Subcutaneous abdominal adipose tissue (tissue), 5 donors: ENCODE measurements at regions not wholly inside any gene's neighbourhood (a gene's known extent, or its start where the extent isn't known, plus 50 kb on each side); places are given as distances from the start of the nearest gene placed in this dataset.

Source experiments
- H3K27ac ChIP-seq: one replicate; pipeline ENCODE4 v1.7.0; 2013; ENCODE audit warnings: low read depth, mild to moderate bottlenecking, inconsistent platforms, low read length, moderate library complexity
- H3K27me3 ChIP-seq, 5 donors: one replicate each; pipeline ENCODE4 v1.7.0; 2013; ENCODE audit warnings: low read length in 5 of 5, inconsistent platforms in 1 of 5; ENCODE audit not compliant: control insufficient read depth in 5 of 5, insufficient read depth in 4 of 5
- H3K36me3 ChIP-seq, 5 donors: one replicate each; pipeline ENCODE4 v1.7.0; 2013; ENCODE audit warnings: low read length in 5 of 5; ENCODE audit not compliant: control insufficient read depth in 5 of 5, insufficient read depth in 5 of 5
- H3K4me1 ChIP-seq, 5 donors: one replicate each; pipeline ENCODE4 v1.7.0; 2013; ENCODE audit warnings: low read length in 5 of 5, mild to moderate bottlenecking in 3 of 5, moderate library complexity in 1 of 5; ENCODE audit not compliant: control insufficient read depth in 5 of 5, insufficient read depth in 5 of 5
- H3K4me3 ChIP-seq, 5 donors: one replicate each; pipeline ENCODE4 v1.7.0; 2013; ENCODE audit warnings: low read length in 5 of 5, low read depth in 1 of 5
- H3K9ac ChIP-seq, 5 donors: one replicate each; pipeline ENCODE4 v1.7.0; 2013; ENCODE audit warnings: low read length in 5 of 5, mild to moderate bottlenecking in 4 of 5, moderate library complexity in 3 of 5
- H3K9me3 ChIP-seq, 5 donors: one replicate each; pipeline ENCODE4 v1.7.0; 2013; ENCODE audit warnings: low read length in 5 of 5; ENCODE audit not compliant: control insufficient read depth in 5 of 5
- donor health status: healthy.
- donor health status: healthy.
- donor health status: healthy.
- donor health status: healthy.
- donor health status: healthy.

DNA sequence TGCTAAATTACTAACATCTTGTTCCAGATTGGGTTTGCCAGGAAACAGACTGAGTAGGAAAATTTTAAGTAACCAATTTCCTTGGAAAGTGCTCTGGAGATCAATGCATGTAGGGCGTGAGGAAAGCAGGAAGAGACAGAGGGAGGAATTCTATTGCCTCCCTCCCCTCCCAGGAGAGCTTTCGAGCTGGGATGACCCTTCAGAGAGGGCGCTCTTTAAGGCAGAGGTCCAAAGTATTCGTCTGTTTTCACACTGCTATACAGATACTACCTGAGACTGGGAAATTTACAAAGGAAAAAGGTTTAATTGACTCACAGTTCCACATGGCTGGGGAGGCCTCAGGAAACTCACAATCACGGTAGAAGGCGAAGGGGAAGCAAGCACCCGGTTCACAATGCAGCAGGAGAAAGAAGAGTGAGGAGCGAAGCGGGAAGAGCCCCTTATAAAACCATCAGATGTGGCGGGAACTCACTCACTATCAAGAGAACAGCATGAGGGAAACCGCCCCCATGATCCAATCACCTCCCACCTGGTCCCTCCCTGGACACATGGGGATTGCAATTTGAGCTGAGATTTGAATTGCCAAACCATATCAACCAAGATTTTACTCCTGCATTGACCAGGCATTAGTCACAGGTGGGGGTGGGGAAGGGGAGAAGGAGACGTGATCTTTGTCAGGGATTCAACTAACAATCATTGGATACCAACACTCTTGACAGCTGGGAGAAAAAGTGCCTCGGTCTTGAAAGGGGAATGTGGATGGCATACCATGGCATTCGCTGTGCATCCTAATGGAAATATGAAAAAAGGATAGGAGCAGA, 63.8 kb downstream of the SLITRK2 start:
- Histone ChIP-seq H3K27ac (no peak overlapping the region), H3K4me1 (no peaks in the 10 kb centered on the region), H3K9ac (no peak overlapping the region), H3K4me3 (no peak overlapping the region), H3K9me3 (no peaks in the 10 kb centered on the region), H3K36me3 (no peaks in the 10 kb centered on the region), H3K27me3 (no peaks in the 10 kb centered on the region)

DNA sequence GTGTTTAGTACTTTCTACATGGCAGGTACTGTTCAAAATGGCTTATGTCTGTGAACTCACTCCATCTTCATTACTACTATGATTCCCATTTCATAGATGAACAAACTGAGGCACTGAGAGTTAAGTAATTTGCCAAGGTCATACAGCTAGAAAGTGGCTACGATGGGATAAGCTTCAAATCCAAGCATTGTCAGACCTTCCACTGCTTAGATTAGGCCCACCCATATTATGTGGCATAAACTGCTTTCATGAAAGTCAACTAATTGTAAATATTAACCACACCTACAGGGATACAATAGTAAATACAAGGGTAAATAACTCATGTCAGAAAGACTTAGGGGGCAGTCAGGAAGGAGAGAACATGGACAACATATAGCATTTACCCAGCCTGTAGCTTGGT, 68.8 kb downstream of the SLITRK2 start:
- Histone ChIP-seq H3K27me3 (no peaks in the 10 kb centered on the region), H3K4me1 (no peaks in the 10 kb centered on the region), H3K9me3 (peaks cover 0 to 6% (median 0%) of the 10 kb centered on the region in 5 donors)

DNA sequence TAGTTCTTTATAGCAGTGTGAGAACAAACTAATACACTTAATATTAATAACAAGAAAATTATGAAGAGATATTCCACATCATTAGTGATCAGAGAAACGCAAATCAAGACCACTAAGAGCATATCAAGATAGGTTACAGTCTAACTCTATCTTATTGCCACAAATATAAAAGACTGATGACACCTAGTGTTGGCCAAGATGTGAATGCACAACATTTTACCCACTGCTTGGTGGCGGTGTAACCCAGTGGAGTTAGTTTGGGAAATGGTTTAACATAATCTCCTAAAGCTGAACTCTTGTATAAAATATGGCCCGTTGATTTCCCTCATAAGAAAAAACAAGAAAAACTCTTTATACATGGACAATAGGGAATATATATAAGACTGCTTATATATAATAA, 92.4 kb downstream of the SLITRK2 start:
- no peak overlapping the region for H3K4me3 ChIP-seq

More for the DNA sequence above, 68.8 kb downstream of the SLITRK2 start:
- no peak overlapping the region for H3K9ac ChIP-seq
- H3K4me3 ChIP-seq = no peak overlapping the region
- H3K36me3 ChIP-seq = no peaks in the 10 kb centered on the region
- H3K27ac ChIP-seq = no peak overlapping the region

DNA sequence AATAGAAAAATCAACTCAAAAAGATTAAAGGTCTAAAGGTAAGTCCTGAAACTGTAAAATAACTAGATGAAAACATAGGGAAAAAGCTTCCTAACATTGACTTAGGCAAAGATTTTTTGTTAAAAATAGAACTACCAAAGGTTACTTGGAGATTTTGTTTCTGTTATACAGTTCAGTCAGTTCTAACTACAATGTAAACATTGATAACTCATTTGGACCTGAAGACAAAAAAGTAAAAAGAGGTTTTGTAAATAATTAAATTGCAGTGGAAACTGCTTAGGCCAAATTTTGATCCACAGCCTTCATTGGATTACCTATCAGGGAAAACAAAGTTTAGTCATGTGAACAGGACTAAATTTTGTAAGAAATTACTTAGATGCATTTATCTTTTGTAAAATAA, 101.8 kb downstream of the SLITRK2 start:
- H3K27me3 ChIP-seq = no peaks in the 10 kb centered on the region
- no peak overlapping the region for H3K9ac ChIP-seq
- peaks cover 0 to 7% (median 0%) of the 10 kb centered on the region in 5 donors for H3K9me3 ChIP-seq
- H3K27ac ChIP-seq = no peak overlapping the region
- no peaks in the 10 kb centered on the region for H3K36me3 ChIP-seq
- H3K4me1 ChIP-seq = no peaks in the 10 kb centered on the region
- no peak overlapping the region for H3K4me3 ChIP-seq

More for the DNA sequence above, 92.4 kb downstream of the SLITRK2 start:
- Histone ChIP-seq H3K4me1 (peaks cover 0 to 2% (median 0%) of the 10 kb centered on the region in 5 donors), H3K9ac (no peak overlapping the region), H3K9me3 (no peaks in the 10 kb centered on the region), H3K27me3 (no peaks in the 10 kb centered on the region), H3K27ac (no peak overlapping the region), H3K36me3 (no peaks in the 10 kb centered on the region)

DNA sequence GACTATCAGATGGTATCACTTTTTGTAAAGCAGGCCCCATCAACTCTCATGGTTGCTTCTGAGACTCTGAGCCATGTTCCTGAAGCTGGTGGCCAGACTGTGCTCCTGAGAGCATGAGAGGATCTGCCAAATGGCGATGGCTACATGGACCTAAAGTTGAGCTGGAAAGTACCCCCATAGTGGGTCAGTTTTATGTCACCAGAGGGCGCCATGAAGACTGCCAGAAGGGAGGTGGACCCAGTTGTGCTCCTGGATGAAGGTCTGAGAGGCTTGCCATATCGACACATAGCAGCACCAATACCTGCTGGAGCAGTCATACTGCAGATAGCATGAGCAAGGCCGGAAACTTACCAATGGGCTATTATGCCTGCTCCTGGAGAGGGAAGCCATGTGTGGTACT, 105.7 kb downstream of the SLITRK2 start:
- no peaks in the 10 kb centered on the region for H3K27me3 ChIP-seq
- no peak overlapping the region for H3K4me3 ChIP-seq
- H3K27ac ChIP-seq = no peak overlapping the region
- no peaks in the 10 kb centered on the region for H3K4me1 ChIP-seq
- peaks cover 0 to 7% (median 0%) of the 10 kb centered on the region in 5 donors for H3K9me3 ChIP-seq
- H3K36me3 ChIP-seq = no peaks in the 10 kb centered on the region
- no peak overlapping the region for H3K9ac ChIP-seq

DNA sequence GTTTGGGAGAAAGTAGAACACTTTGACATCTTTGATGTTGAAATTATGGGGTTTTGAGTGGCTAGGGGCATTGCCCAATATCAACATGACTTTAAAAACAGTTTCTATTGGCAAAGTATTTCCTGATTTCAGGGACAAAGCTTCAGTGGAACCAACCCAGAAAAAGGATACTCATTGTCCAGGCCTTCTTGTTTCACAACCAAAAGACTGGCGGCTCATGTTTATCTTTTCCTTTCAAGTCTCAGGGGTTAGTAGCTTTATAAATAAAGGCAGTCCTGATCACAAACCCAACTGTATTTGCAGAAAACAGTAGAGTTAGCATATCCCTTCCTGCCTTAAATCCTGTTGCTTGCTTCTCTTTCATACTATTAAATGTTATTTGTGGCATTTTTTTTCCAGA, 119.1 kb downstream of the SLITRK2 start:
- H3K36me3 ChIP-seq = no peaks in the 10 kb centered on the region
- H3K9ac ChIP-seq = no peak overlapping the region
- H3K4me3 ChIP-seq = no peak overlapping the region
- H3K27me3 ChIP-seq = no peaks in the 10 kb centered on the region
- H3K27ac ChIP-seq = no peak overlapping the region
- H3K9me3 ChIP-seq = peaks cover 0 to 5% (median 0%) of the 10 kb centered on the region in 5 donors
- no peaks in the 10 kb centered on the region for H3K4me1 ChIP-seq

DNA sequence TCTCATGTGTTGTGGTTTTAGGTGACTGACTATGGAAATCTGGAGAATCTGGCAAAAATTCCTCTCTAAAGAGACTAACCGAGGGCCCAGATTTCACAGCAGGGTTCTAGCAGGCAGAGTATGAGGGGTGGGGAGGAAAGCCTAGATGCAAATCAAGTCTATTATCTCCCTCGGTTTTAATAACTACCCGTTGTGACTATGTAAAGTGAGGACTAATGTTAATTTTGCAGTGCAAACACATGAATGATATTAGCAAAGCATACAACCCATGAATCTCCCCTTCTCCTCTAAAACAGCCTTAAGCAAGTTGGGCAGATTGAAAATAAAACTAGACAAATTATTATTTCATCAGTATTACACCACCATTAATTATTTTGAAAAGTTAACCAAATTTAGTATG, 131.4 kb downstream of the SLITRK2 start:
- Histone ChIP-seq H3K4me3 (no peak overlapping the region), H3K27me3 (no peaks in the 10 kb centered on the region), H3K36me3 (no peaks in the 10 kb centered on the region), H3K9ac (no peak overlapping the region), H3K4me1 (no peaks in the 10 kb centered on the region), H3K27ac (no peak overlapping the region), H3K9me3 (peaks cover 0 to 5% (median 0%) of the 10 kb centered on the region in 5 donors)

DNA sequence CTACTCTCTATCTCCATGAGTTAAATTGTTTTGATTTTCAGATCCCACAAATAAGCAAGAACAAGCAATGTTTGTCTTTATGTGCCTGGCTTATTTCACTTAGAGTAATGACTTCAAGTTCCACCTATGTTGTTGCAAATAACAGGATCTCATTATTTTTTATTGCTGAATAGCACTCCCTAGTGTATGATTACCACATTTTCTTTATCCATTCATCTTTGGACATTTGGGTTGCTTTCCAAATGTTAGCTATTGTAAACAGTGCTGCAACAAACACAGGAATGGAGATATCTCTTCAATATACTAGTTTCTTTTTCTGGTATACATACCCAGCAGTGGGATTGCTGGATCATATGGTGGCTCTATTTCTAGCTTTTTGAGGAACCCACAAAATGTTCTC, 136.0 kb downstream of the SLITRK2 start:
- Histone ChIP-seq H3K27me3 (no peaks in the 10 kb centered on the region), H3K27ac (no peak overlapping the region), H3K4me3 (no peak overlapping the region), H3K9ac (no peak overlapping the region), H3K9me3 (peaks cover 0 to 5% (median 0%) of the 10 kb centered on the region in 5 donors), H3K36me3 (no peaks in the 10 kb centered on the region), H3K4me1 (no peaks in the 10 kb centered on the region)

DNA sequence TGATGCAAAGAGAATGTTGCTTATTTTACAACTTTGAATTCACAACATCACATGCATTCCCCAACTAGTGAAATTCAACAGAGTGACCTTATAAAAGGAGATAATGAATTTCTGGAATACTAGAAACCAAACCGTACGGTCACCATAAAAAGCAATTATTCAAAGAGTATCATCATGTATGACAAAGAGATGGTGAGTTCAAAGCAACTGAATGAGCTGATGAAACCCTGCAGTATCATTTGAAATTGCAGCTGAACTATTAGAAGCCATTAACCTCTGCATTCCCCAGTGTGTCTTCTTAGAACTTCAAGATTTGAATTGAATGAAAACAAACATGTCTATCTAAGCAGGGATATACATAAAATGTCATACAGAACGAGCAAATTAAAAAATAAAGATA, 172.4 kb downstream of the SLITRK2 start:
- Histone ChIP-seq H3K4me1 (no peaks in the 10 kb centered on the region), H3K36me3 (no peaks in the 10 kb centered on the region), H3K9me3 (peaks cover 0 to 4% (median 3%) of the 10 kb centered on the region in 5 donors), H3K9ac (no peak overlapping the region), H3K27me3 (no peaks in the 10 kb centered on the region), H3K27ac (no peak overlapping the region), H3K4me3 (no peak overlapping the region)

DNA sequence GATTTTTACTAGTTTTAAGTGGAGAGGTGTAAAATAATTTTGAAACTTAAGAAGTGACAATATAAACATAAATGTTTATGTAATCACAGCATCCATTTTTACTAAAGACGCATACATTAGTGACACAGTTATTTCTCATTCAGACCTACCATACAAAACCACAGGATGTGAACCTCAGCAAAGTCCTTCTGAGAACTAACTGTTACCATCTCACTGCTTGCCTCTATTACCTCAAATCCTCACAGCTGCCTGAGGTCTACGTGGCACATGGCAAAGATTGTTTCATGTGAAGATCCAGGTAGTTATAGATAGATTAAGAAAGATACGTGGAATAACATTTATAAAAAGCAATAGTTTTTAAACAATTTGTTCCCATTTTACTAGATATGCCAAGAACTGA, 189.0 kb downstream of the SLITRK2 start:
- Histone ChIP-seq H3K4me3 (no peak overlapping the region), H3K9ac (no peak overlapping the region), H3K4me1 (no peaks in the 10 kb centered on the region), H3K27ac (no peak overlapping the region), H3K9me3 (no peaks in the 10 kb centered on the region), H3K27me3 (no peaks in the 10 kb centered on the region), H3K36me3 (no peaks in the 10 kb centered on the region)
